Spinal cord (tissue), 9 donors: ENCODE measurements at regions not wholly inside any gene's neighbourhood (a gene's known extent, or its start where the extent isn't known, plus 50 kb on each side); places are given as distances from the start of the nearest gene placed in this dataset.

Experiments
- DNase-seq, 6 donors: peaks; one replicate each; pipeline versions ENCODE4 v3.0.0 to v3.0.0-alpha.2; 2013 to 2015; ENCODE audit warnings: low spot score in 6 of 6, low read depth in 4 of 6
- H3K27ac ChIP-seq: one replicate; pipeline ENCODE4 v1.5.1; 2013; ENCODE audit warnings: low read depth, low read length, control low read depth
- H3K27me3 ChIP-seq: one replicate; pipeline ENCODE4 v1.6.1; 2013; ENCODE audit warnings: low read length; ENCODE audit not compliant: control insufficient read depth, insufficient read depth
- H3K36me3 ChIP-seq: one replicate; pipeline ENCODE4 v1.6.1; 2013; ENCODE audit warnings: low read length; ENCODE audit not compliant: control insufficient read depth, insufficient read depth
- H3K4me1 ChIP-seq: one replicate; pipeline ENCODE4 v1.6.1; 2013; ENCODE audit warnings: low read length; ENCODE audit not compliant: control insufficient read depth, insufficient read depth
- H3K4me3 ChIP-seq: one replicate; pipeline ENCODE4 v1.5.1; 2013; ENCODE audit warnings: low read depth, low read length, control low read depth
- H3K9me3 ChIP-seq: one replicate; pipeline ENCODE4 v1.6.1; 2013; ENCODE audit warnings: low read length; ENCODE audit not compliant: control insufficient read depth, insufficient read depth
- WGBS: methylation state at CpG from one replicate; pipeline ENCODE4 v1.1.5; 2013; ENCODE audit warnings: missing lambda C conversion rate; ENCODE audit not compliant: insufficient coverage; 5-methylcytosine and 5-hydroxymethylcytosine counted together
- donor health status: healthy.

GRCh38 chr10:125556882-125557281 lies 126.1 kb downstream of the TEX36 start:
- Histone ChIP-seq H3K36me3 (no peaks in the 10 kb centered on the region), H3K27me3 (no peaks in the 10 kb centered on the region), H3K27ac (no peak overlapping the region), H3K9me3 (peaks cover 5% of the 10 kb centered on the region), H3K4me1 (no peaks in the 10 kb centered on the region), H3K4me3 (no peak overlapping the region)
- WGBS: 24% methylated on average over 2 of the region's 4 CpGs
- DNase-seq: no peak

GRCh38 chr10:125555743-125556142 lies 127.2 kb downstream of the TEX36 start:
- H3K4me3 ChIP-seq: no peak overlapping the region

DNA sequence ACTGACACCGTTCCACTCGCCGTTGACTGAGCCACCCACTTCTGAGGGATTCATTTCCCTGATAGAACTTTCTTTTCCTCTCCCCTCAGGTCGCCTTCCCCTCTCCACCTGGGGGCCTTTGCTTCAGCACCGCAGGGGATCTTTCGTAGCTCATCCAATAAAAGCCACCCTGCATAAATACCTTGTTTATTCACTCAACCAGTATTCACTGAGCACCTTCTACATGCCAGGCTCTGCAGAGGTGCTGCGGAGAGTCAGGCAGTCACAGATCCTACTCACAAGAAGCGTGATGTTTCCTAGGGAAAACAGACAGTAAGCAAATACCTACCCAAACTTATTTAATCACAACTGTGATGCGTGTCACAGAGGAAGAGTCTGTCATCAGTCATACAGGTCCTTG lies 127.7 kb downstream of the TEX36 start:
- Histone ChIP-seq H3K27me3 (no peaks in the 10 kb centered on the region), H3K27ac (no peak overlapping the region), H3K36me3 (no peaks in the 10 kb centered on the region), H3K4me3 (no peak overlapping the region), H3K4me1 (no peaks in the 10 kb centered on the region), H3K9me3 (peaks cover 5% of the 10 kb centered on the region)
- DNase-seq: no peak
- 74% methylated on average over 8 of the region's 9 CpGs for WGBS

More at GRCh38 chr10:125555743-125556142, 127.2 kb downstream of the TEX36 start:
- no peak for DNase-seq
- WGBS: 37% methylated on average over 9 of the region's 12 CpGs
- peaks cover 5% of the 10 kb centered on the region for H3K9me3 ChIP-seq
- H3K4me1 ChIP-seq: no peaks in the 10 kb centered on the region
- no peaks in the 10 kb centered on the region for H3K27me3 ChIP-seq
- no peaks in the 10 kb centered on the region for H3K36me3 ChIP-seq
- H3K27ac ChIP-seq: no peak overlapping the region

GRCh38 chr10:125554753-125555152 lies 128.2 kb downstream of the TEX36 start:
- no peaks in the 10 kb centered on the region for H3K4me1 ChIP-seq
- H3K36me3 ChIP-seq: no peaks in the 10 kb centered on the region
- H3K27me3 ChIP-seq: no peaks in the 10 kb centered on the region
- H3K4me3 ChIP-seq: no peak overlapping the region
- 90% methylated on average over 4 of the region's 4 CpGs for WGBS
- no peak overlapping the region for H3K27ac ChIP-seq
- peaks cover 5% of the 10 kb centered on the region for H3K9me3 ChIP-seq
- DNase-seq: no peak

DNA sequence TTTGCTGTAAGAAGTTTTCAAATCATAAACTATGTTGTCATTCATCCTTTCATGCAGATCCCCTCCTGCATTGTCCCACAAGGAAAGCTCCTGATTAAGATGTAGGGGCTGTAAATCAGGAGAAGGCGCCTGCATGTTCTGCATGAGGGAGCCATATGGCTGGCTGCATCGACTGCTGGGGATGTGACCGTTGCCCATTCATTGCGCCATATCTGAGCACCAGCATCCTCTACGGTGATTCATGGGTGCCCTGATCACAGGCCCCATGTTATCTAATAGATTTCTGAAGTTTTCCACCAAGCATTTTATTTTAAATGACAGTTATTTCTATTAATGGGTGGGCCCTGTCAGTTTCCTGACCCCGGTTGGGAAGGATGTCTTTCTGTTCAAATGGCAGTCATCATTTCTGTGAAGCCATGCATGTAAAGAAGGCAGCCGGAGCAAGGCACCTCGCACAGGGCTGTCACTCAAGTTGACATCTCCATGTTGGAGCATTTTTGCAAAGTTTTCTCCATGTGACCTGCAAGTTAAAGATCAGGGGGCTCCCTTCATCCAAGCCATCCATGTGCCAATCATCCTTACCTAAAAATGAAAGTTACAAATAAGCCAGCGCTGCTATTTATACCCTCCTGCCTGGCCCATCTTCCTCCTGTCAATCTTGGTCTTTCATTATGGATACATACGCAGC lies 128.8 kb downstream of the TEX36 start:
- 84% methylated on average over 8 of the region's 10 CpGs for WGBS
- H3K36me3 ChIP-seq: no peaks in the 10 kb centered on the region
- DNase-seq: no peak
- no peak overlapping the region for H3K4me3 ChIP-seq
- no peaks in the 10 kb centered on the region for H3K4me1 ChIP-seq
- peaks cover 5% of the 10 kb centered on the region for H3K9me3 ChIP-seq
- H3K27me3 ChIP-seq: no peaks in the 10 kb centered on the region
- no peak overlapping the region for H3K27ac ChIP-seq

DNA sequence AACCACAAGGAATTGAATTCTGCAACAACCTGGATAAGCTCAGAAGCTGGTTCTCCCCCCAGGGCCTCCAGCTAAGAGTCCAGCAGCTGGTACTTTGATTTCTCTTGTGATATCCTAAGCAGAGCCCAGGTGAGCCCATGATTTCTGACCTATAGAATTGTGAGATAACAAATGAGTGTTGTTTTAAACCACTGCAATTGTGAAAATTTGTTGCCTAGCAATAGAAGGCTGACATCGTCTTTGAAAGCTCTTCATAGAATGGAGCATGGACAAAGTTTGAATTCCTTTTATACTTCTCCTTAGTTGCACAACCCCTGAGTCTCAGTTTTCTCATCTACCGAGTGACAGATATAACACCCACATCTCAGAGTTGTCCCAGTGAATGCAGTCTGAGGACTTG lies 129.9 kb downstream of the TEX36 start:
- no peak overlapping the region for H3K4me3 ChIP-seq
- peaks cover 5% of the 10 kb centered on the region for H3K9me3 ChIP-seq
- no peak overlapping the region for H3K27ac ChIP-seq
- H3K36me3 ChIP-seq: no peaks in the 10 kb centered on the region
- DNase-seq: no peak
- no peaks in the 10 kb centered on the region for H3K4me1 ChIP-seq
- H3K27me3 ChIP-seq: no peaks in the 10 kb centered on the region
- 85% methylated on average over 2 of the region's 2 CpGs for WGBS

DNA sequence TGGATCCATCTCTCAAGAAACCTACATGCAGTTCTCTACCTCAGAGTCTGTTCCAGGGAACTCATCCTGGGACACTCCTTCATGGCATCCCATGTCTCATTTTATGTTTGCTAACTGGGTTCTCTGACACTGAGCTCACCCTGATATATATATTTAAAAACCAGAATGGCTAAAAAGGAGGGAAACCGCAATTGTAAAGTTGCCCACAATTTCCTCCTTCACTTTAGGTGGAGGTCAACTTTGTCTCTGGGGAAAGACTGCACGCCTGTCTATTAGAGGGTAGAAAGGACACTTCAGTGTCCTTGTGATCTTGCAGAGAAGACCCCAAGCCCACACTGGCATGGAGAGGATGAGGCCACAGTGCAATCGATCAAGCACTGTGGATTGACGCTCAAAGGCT lies 131.7 kb downstream of the TEX36 start:
- H3K4me1 ChIP-seq: no peaks in the 10 kb centered on the region
- H3K9me3 ChIP-seq: peaks cover 5% of the 10 kb centered on the region
- no peak overlapping the region for H3K4me3 ChIP-seq
- H3K27me3 ChIP-seq: no peaks in the 10 kb centered on the region
- no peaks in the 10 kb centered on the region for H3K36me3 ChIP-seq
- no peak for DNase-seq
- WGBS: 86% methylated on average over 1 of the region's 4 CpGs
- no peak overlapping the region for H3K27ac ChIP-seq

GRCh38 chr10:125550362-125550761 lies 132.6 kb downstream of the TEX36 start:
- H3K4me1 ChIP-seq: no peaks in the 10 kb centered on the region
- H3K27me3 ChIP-seq: no peaks in the 10 kb centered on the region
- H3K27ac ChIP-seq: no peak overlapping the region
- DNase-seq: no peak
- peaks cover 5% of the 10 kb centered on the region for H3K9me3 ChIP-seq
- H3K4me3 ChIP-seq: no peak overlapping the region
- WGBS: 75% methylated on average over 1 of the region's 3 CpGs
- no peaks in the 10 kb centered on the region for H3K36me3 ChIP-seq

GRCh38 chr10:125549653-125550052 lies 133.3 kb downstream of the TEX36 start:
- Histone ChIP-seq H3K4me3 (no peak overlapping the region), H3K27me3 (no peaks in the 10 kb centered on the region), H3K9me3 (peaks cover 5% of the 10 kb centered on the region), H3K4me1 (no peaks in the 10 kb centered on the region), H3K27ac (no peak overlapping the region), H3K36me3 (no peaks in the 10 kb centered on the region)
- DNase-seq: no peak
- WGBS: 75% methylated on average over 5 of the region's 7 CpGs

- WGBS: 87% methylated on average over 4 of the region's 7 CpGs
- no peak for DNase-seq
- H3K27me3 ChIP-seq: no peaks in the 10 kb centered on the region
- no peaks in the 10 kb centered on the region for H3K4me1 ChIP-seq
- H3K27ac ChIP-seq: no peak overlapping the region
- H3K4me3 ChIP-seq: no peak overlapping the region
- no peaks in the 10 kb centered on the region for H3K36me3 ChIP-seq
- peaks cover 5% of the 10 kb centered on the region for H3K9me3 ChIP-seq
Measured at GRCh38 chr10:125548878-125549277, 134.1 kb downstream of the TEX36 start.
